Inflammatory macrophage (primary cell): ENCODE measurements at regions not wholly inside any gene's neighbourhood (a gene's known extent, or its start where the extent isn't known, plus 50 kb on each side); places are given as distances from the start of the nearest gene placed in this dataset.

Experiments used
- DNase-seq, 2 donors: peaks; one replicate each; pipeline ENCODE4 v3.0.0-alpha.2; 2020 to 2022

GRCh38 chr11:33615751-33616150 is 84.9 kb downstream of the C11orf91 start:
- no peak for DNase-seq

- no peak for DNase-seq
Observed at GRCh38 chr11:33613404-33613803, 87.2 kb downstream of the C11orf91 start.

- DNase-seq: no peak
Observed at GRCh38 chr11:33610903-33611302, 89.7 kb downstream of the C11orf91 start.

- DNase-seq: no peak
Observed at GRCh38 chr11:33608386-33608785, 92.2 kb downstream of the C11orf91 start.

GRCh38 chr11:33606762-33607161 is 93.9 kb downstream of the C11orf91 start:
- no peak for DNase-seq

GRCh38 chr11:33605703-33606102 is 94.9 kb downstream of the C11orf91 start:
- no peak for DNase-seq

- DNase-seq: no peak
Observed at GRCh38 chr11:33598426-33599069, 102.1 kb downstream of the C11orf91 start.

- no peak for DNase-seq
Observed at GRCh38 chr11:33594188-33594587, 106.4 kb downstream of the C11orf91 start.

- no peak for DNase-seq
Observed at GRCh38 chr11:33590441-33590840, 110.2 kb downstream of the C11orf91 start.

- DNase-seq: no peak
Observed at GRCh38 chr11:33588056-33588455, 112.6 kb downstream of the C11orf91 start.

- no peak for DNase-seq
Observed at GRCh38 chr11:33585586-33586209, 114.9 kb downstream of the C11orf91 start.

GRCh38 chr11:33582636-33583325 is 117.8 kb downstream of the C11orf91 start:
- no peak for DNase-seq

GRCh38 chr11:33579101-33579500 is 121.5 kb downstream of the C11orf91 start:
- no peak for DNase-seq

- DNase-seq: no peak
Observed at GRCh38 chr11:33577204-33577603, 123.4 kb downstream of the C11orf91 start.

- no peak for DNase-seq
Observed at GRCh38 chr11:33575311-33575710, 125.3 kb downstream of the C11orf91 start.

- DNase-seq: no peak
Observed at GRCh38 chr11:33574331-33574730, 126.3 kb downstream of the C11orf91 start.

- DNase-seq: no peak
Observed at GRCh38 chr11:33569333-33569732, 131.3 kb downstream of the C11orf91 start.

GRCh38 chr11:33567004-33567403 is 133.6 kb downstream of the C11orf91 start:
- no peak for DNase-seq

- DNase-seq: no peak
Observed at GRCh38 chr11:33564856-33565453, 135.7 kb downstream of the C11orf91 start.

- DNase-seq: no peak
Observed at GRCh38 chr11:33560729-33561128, 139.9 kb downstream of the C11orf91 start.

GRCh38 chr11:33559567-33559966 is 141.1 kb downstream of the C11orf91 start:
- DNase-seq: no peak

- no peak for DNase-seq
Observed at GRCh38 chr11:33558097-33558496, 142.5 kb downstream of the C11orf91 start.

- no peak for DNase-seq
Observed at GRCh38 chr11:33557201-33557600, 143.4 kb downstream of the C11orf91 start.

- DNase-seq: no peak
Observed at GRCh38 chr11:33554219-33554618, 146.4 kb downstream of the C11orf91 start.
